BE2C (cell line): ENCODE measurements at regions not wholly inside any gene's neighbourhood (a gene's known extent, or its start where the extent isn't known, plus 50 kb on each side); places are given as distances from the start of the nearest gene placed in this dataset.

Experiments used
- DNase-seq: peaks from one replicate; pipeline ENCODE4 v3.0.0-alpha.2; 2020
- H3K27me3 ChIP-seq: fragments of 250-450 bp; sonication (Bioruptor Pico); 2 replicates; pipeline ENCODE4 v1.5.1; 2020; ENCODE audit warnings: mild to moderate bottlenecking
- H3K36me3 ChIP-seq: fragments of 250-450 bp; sonication (Bioruptor Pico); 2 replicates; pipeline ENCODE4 v1.5.1; 2020; ENCODE audit warnings: mild to moderate bottlenecking
- H3K4me1 ChIP-seq: fragments of 250-450 bp; sonication (Bioruptor Pico); 2 replicates; pipeline ENCODE4 v1.5.1; 2020
- H3K4me3 ChIP-seq: 2 replicates; pipeline ENCODE4 v1.5.1; 2011; ENCODE audit warnings: low read depth, low read length
- H3K9me3 ChIP-seq: fragments of 250-450 bp; sonication (Bioruptor Pico); 2 replicates; pipeline ENCODE4 v1.5.1; 2020
- CTCF ChIP-seq: IDR thresholded peaks from 2 replicates; pipeline ENCODE4 v1.5.1; 2012; ENCODE audit warnings: mild to moderate bottlenecking, low read depth, low read length

DNA sequence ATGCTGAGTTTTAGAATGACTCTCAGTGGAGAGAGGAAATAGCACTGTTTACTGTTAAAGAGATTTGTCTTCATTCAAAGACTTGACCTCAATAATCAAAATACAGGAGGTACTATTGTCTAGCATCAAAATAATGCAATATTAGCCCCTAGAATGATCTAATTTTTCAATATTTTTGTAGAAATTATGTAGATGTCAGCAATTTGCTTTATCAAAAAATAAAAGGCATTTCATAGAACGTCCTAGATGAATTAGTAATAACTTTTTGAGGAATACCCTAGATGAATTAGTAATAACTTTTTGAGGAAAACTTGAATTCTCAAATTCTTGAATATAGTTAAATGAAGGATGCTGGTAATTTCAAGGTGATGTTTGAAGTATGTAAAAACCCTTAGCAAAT, 1252.1 kb upstream of the CADM2 start:
- Histone ChIP-seq H3K27me3 (no peaks in the 10 kb centered on the region), H3K4me1 (no peaks in the 10 kb centered on the region), H3K36me3 (no peaks in the 10 kb centered on the region), H3K4me3 (no peak overlapping the region), H3K9me3 (no peaks in the 10 kb centered on the region)
- DNase-seq = no peak
- no peak for TF ChIP-seq CTCF

GRCh38 chr3:83715307-83715706, 1243.5 kb upstream of the CADM2 start:
- Histone ChIP-seq H3K9me3 (no peaks in the 10 kb centered on the region), H3K27me3 (no peaks in the 10 kb centered on the region), H3K4me3 (no peak overlapping the region), H3K4me1 (no peaks in the 10 kb centered on the region), H3K36me3 (no peaks in the 10 kb centered on the region)
- no peak for DNase-seq
- no peak for TF ChIP-seq CTCF

- no peak overlapping the region for H3K4me3 ChIP-seq
- H3K4me1 ChIP-seq = no peaks in the 10 kb centered on the region
- no peaks in the 10 kb centered on the region for H3K27me3 ChIP-seq
- TF ChIP-seq CTCF = no peak
- H3K9me3 ChIP-seq = no peaks in the 10 kb centered on the region
- no peak for DNase-seq
- no peaks in the 10 kb centered on the region for H3K36me3 ChIP-seq
Observed at GRCh38 chr3:83729576-83729975, 1229.2 kb upstream of the CADM2 start.

DNA sequence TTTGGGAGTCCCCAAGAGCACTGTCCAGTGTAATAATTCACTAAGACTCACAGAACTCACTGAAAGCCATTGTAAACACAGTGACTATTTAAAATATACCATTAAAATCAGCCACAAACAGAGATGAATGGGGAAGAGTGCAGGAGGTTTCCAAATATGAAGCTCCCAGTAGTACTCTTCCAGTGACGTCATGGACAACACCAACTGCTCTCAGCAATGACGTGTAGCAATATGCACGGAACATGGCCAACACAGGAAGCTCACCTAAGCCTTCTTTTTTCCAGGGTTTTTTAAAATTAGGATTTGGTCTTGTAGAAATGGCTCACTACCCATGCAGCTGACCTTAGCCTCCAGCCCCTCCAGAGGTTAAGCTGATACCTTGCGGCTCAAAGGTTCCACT, 1224.1 kb upstream of the CADM2 start:
- H3K4me3 ChIP-seq = no peak overlapping the region
- DNase-seq = no peak
- no peaks in the 10 kb centered on the region for H3K4me1 ChIP-seq
- no peaks in the 10 kb centered on the region for H3K9me3 ChIP-seq
- no peaks in the 10 kb centered on the region for H3K36me3 ChIP-seq
- no peaks in the 10 kb centered on the region for H3K27me3 ChIP-seq
- no peak for TF ChIP-seq CTCF

GRCh38 chr3:83738202-83738601, 1220.6 kb upstream of the CADM2 start:
- H3K36me3 ChIP-seq = no peaks in the 10 kb centered on the region
- DNase-seq = no peak
- no peaks in the 10 kb centered on the region for H3K27me3 ChIP-seq
- no peaks in the 10 kb centered on the region for H3K9me3 ChIP-seq
- no peak for TF ChIP-seq CTCF
- H3K4me3 ChIP-seq = no peak overlapping the region
- H3K4me1 ChIP-seq = no peaks in the 10 kb centered on the region

DNA sequence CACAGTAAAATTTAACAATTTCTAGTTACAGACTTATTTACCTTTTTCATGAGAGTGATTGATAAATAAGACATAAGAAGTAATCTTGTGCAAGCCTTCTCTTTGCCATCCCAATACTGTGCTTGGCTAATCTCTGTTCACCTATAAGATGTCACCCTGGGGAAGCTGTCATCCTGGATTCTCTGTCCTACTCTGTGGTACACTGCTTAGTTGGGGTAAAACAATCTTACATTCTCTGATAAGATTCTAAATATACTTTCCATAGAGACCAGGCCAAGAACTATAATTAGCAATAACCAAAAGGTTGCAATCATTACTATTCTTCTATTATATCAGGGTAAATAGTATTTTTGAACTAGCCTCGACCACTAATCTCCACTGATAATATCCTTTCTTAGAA, 1218.3 kb upstream of the CADM2 start:
- Histone ChIP-seq H3K9me3 (no peaks in the 10 kb centered on the region), H3K27me3 (no peaks in the 10 kb centered on the region), H3K4me1 (no peaks in the 10 kb centered on the region), H3K4me3 (no peak overlapping the region), H3K36me3 (no peaks in the 10 kb centered on the region)
- no peak for TF ChIP-seq CTCF
- DNase-seq = no peak
